Stimulated activated CD4-positive, alpha-beta T cell treated with anti-CD3 and anti-CD28 coated beads, TNF-alpha, amount 100 ng/mL, for 4 hours (primary cell): ENCODE measurements at regions not wholly inside any gene's neighbourhood (a gene's known extent, or its start where the extent isn't known, plus 50 kb on each side); places are given as distances from the start of the nearest gene placed in this dataset.
A peak's percentile ranks its signal among the peaks of the same experiment; 100 is the strongest.
"Not testable (repeated sequence)": the region's sequence is repeated elsewhere in the genome, so short reads cannot be mapped to it uniquely, and the experiment has no call there.

Experiments used
- DNase-seq, 3 experiments: peaks; one replicate each; pipeline ENCODE4 v3.0.0-alpha.2; 2020; ENCODE audit warnings: low read depth in 3 of 3

GRCh38 chrY:7415157-7415633 lies 503.6 kb upstream of the AMELY start:
- no peak for DNase-seq

- DNase-seq: no peak
Measured at GRCh38 chrY:7390056-7390455, 478.5 kb upstream of the AMELY start.

- DNase-seq: no peak
Measured at GRCh38 chrY:7382988-7383387, 471.4 kb upstream of the AMELY start.

DNA sequence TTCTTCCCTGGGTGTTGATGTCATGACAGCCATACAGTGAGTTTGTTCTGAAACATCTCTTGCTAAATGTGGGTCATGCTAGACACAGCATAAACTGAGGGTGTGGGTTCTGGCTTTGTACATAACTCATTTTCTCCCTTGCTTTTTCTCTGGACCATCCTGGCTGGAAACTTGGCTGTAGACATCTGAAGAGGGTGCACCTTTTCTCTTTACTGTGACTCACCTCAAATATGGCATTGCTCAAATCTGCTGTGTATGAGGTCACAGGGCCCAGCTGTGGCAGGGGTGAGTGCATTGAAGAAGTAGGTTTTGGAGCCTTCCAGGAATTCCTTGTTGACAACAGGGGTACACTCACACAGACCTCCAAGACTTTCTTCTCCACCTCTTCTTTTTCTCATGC lies 465.5 kb upstream of the AMELY start:
- DNase-seq: no peak

DNA sequence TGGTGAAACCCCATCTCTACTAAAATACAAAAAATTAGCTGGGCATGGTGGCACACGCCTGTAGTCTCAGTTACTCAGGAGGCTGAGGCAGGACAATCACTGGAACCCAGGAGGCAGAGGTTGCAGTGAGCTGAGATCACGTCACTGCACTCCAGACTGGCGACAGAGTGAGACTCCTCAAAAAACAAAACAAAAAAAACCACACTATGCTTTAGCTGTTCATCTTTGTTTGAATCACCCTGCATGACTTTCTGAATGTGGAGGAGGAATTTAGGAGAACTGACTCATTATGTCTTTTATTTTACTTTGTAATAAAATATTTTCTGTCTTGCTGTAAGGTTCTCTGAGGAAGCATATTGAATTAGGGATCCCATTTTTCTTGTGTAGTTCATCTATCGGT lies 462.9 kb upstream of the AMELY start:
- DNase-seq: not testable (repeated sequence)

DNA sequence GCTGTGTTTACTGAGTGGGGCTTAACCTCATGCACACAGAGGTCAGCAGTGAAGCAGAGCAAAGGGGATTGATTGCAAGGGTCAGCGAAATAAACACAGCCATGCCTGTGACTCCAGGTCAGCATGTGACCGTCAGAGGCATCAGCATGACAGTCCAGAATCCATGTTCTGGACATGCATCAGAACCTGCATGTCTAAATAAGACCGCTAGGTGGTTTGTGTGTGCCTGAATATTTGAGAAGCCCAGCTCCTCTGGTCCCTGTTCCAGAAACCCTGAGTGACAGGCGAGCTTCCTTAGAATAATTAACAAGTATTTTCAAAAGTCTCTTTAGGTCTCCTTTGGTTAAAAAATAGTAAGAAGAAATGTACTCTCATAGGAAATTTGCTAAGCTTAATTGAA lies 460.4 kb upstream of the AMELY start:
- not testable (repeated sequence) for DNase-seq

GRCh38 chrY:7371026-7371425 lies 459.5 kb upstream of the AMELY start:
- DNase-seq: not testable (repeated sequence)

- no peak for DNase-seq
Measured at GRCh38 chrY:7359520-7359919, 448.0 kb upstream of the AMELY start.

- DNase-seq: no peak
Measured at GRCh38 chrY:7358103-7358752, 446.7 kb upstream of the AMELY start.

- not testable (repeated sequence) for DNase-seq
Measured at GRCh38 chrY:7355891-7356290, 444.3 kb upstream of the AMELY start.

GRCh38 chrY:7344661-7345060 lies 433.1 kb upstream of the AMELY start:
- peak; percentile 10 to 23 (median 11) for DNase-seq

- no peak for DNase-seq
Measured at GRCh38 chrY:7343261-7343660, 431.7 kb upstream of the AMELY start.

DNA sequence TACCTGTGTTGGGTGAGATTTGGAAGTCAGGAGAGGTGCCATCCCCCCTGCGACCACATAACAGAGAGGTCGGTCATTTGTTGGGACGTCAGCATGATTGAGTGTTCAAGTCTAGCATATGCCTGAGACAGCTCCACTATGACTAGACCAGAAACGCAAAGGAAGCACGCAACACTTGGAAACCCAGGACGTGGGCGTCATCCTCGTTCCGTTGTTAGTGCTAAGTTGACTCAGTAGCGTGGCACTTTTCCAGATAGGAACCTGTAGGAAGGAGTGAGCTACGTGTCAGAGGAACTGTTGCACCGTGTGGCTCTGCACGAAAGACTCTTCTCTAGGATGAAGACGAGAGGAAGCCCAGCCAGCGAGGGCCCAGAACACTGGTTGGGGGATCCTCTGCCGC lies 431.2 kb upstream of the AMELY start:
- not testable (repeated sequence) for DNase-seq

DNA sequence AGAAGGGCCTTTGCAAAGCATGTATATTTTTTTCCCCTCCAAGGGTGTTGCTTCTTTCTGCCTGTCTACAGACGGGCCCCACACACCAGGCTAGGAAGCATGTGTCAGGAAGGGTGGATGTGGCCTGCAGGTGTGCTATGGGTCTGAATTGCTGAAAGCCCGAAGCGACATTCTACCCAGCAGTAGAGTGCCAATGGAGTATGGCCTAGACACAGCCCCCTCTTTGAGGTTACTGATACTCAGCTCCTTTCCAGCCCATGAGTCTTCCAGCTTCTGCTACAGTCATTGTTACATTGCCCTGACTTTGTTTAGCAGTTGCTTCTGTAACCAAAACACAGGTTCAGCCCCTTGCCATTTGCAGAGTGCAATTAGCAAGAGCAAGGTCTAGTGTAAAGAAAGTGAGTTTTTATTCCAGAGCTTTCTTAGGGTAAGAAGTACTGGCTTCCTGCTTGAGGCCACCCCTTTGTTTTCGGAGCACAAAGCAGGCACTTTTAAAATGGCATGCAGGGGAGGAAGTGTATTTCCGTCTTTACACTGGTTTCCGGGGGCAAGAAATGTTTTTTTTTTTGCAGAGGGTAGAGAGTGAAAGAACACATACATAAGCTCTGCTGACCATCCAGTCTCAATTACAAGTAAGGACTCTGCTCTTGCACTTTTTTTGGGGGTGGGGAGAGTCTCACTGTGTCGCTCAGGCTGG lies 428.0 kb upstream of the AMELY start:
- DNase-seq: no peak

DNA sequence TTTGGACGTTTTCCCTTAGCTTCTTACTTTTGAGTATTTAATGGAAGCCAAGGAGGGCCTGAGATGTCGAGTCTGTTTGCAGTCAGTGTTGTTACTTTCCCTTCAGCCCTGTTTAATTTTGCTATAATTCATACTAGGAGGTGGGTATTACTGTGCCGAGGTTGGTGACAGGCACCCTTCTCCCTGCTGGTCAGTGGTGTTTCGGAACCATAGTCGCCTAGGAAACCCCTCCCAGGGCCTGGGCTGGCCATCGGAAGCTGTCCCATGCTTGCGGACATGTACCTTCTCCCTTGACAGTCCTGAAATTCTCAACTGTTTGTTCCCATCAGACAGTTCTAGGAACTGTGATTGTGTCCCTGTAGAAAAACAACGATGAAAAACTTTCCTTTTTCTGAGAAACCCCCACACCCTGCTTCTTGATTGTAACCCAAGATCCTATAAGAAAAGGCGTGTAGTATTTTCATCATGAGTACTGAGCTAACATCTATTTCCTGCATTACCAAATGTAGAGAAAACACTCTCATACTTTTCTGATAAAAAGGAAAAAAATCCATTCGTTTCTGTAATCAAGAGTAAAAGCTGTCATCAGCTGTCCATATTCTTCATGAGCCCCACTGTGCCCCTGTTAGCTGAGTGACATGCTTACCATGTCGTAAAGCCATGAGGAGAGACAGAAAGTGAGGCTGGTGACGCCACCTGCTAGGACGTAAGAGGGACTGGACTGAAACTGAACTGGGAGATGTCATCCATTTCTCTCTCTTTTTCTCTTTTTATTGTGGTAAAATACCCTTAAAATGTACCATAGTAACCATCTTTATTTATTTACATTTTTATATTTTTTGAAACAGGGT lies 424.7 kb upstream of the AMELY start:
- DNase-seq: no peak

DNA sequence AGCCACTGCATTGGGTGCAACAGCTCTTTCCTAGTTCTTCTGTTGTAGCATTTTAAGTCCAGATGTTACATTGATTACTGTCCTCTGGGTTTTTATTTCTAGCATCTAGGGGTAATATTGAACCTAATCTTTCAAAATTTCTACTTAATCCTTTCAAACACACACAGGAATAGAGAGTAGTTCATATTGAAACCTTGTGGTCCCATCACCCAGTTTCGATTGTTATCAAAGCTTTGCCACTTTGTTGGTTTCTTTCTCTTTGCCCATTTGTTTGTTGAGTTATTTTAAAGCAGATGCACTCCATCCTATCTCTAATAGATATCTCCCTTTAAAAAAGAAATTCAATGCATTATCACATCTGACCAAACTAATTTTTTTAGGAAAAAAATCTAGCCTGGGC lies 422.9 kb upstream of the AMELY start:
- DNase-seq: no peak

DNA sequence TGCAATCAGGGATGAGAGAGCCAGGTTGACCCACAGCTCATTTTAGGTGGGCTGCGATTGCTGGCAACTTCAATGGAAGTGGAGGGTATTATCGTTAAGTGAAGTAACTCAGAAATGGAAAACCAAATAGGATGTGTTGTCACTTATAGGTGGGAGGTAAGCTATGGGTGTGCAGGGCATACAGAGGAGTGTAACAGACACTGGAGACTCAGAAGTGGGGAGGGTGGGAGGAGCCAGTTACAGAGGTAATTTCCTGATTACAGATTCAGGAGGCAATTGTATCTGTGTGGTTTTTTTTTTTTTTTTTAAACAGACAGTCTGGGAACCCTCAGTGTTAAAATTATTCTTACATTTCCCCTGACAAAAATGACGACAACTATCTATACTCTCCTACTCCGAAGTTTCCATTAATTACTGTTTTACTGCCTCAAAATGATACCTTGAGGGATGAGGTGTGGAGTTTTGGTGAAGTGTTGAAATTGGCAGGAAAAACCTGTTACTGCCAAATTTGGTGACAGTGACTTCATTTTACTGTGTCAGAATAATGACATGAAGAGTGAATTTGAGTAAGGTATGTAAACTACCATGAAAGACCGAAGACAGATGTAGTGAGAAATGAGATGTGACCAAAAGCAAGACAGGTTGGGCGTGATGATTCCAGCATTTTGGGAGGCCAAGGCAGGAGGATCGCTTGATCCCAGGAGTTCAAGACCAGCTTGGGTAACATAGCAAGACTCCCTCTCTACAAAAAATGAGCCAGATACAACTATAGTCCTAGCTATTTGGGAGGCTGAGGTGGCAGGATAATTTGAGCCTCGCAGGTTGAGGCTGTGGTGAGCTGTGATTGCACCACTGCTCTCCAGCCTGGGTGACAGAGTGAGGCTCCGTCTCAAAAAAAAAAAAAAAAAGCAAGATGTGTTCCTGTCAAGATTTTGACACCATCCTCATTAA lies 415.0 kb upstream of the AMELY start:
- peak in 2 of 3 experiments; percentile 22 to 32 for DNase-seq

DNA sequence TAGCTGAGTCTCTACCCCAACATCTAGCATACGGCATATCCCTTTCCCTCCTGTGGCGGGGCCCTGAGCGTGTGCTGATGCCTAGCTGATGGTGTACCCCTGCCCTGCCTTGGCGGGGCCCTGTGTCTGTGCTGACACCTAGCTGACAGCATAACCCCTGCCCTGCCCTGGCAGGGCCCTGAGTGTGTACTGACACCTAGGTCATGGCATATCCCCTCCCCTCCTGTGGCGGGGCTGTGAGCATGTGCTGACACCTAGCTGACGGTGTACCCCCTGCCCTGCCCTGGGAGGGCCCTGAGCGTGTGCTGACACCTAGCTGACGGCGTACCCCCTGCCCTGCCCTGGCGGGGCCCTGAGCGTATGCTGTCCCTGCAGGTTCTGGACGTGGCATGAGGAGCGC lies 414.0 kb upstream of the AMELY start:
- DNase-seq: no peak

- DNase-seq: no peak
Measured at GRCh38 chrY:7320751-7321150, 409.2 kb upstream of the AMELY start.

- DNase-seq: not testable (repeated sequence)
Measured at GRCh38 chrY:7320171-7320570, 408.6 kb upstream of the AMELY start.

GRCh38 chrY:7318122-7318521 lies 406.6 kb upstream of the AMELY start:
- no peak for DNase-seq
